HCT116 (cell line): ENCODE measurements at regions not wholly inside any gene's neighbourhood (a gene's known extent, or its start where the extent isn't known, plus 50 kb on each side); places are given as distances from the start of the nearest gene placed in this dataset.

Experiments
- CTCF ChIP-seq, 3 experiments: fragments of 200-600 bp in 1 of 3; sonication (generic) in 1 of 3; IDR thresholded peaks in 2 of 3; conservative IDR thresholded peaks in 1 of 3; 2 replicates each; pipeline ENCODE4 v1.5.1; 2012 to 2017; ENCODE audit warnings: low read depth in 2 of 3, low read length in 2 of 3, antibody characterized with exemption in 1 of 3, borderline replicate concordance in 1 of 3, control low read depth in 1 of 3, mild to moderate bottlenecking in 1 of 3, mixed read lengths in 1 of 3, mixed run types in 1 of 3, moderate library complexity in 1 of 3; ENCODE audit not compliant: insufficient read depth in 1 of 3
- RAD21 ChIP-seq: IDR thresholded peaks from 2 replicates; pipeline ENCODE4 v1.6.1; 2012; ENCODE audit warnings: low read depth, mild to moderate bottlenecking

GRCh38 chr12:69115099-69115498 lies 124.3 kb upstream of the CPSF6 start:
- TF ChIP-seq RAD21 (no peak), CTCF (IDR thresholded peaks at IDR 0.05 in 2 of 3, conservative IDR thresholded peaks at IDR 0.05 in 1 of 3; ENCODE audit: borderline replicate concordance in 1 of 3, insufficient read depth in 1 of 3, low read depth in 2 of 3, low read length in 2 of 3) (no peak)
